ENCODE measurements at regions not wholly inside any gene's neighbourhood (a gene's known extent, or its start where the extent isn't known, plus 50 kb on each side); places are given as distances from the start of the nearest gene placed in this dataset.

DNA sequence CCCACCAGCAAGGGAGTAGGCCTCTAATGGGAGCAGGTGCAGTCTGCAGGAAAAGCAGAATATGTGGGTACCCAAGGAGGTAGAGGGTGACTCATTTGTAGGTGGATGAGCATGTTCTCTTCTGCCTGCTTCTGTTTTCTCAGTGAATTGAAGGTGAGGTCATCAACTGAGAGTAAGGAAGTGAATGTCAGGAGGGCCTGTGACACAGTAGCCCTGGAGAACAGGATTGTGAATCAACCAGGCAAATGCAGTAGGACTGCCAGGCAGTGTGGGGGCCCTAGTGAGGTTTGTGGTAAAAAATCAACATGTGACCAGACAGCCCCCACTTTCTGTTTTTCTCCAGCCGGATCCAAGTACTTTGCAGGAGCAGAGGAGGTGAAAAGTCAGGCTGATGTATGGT lies 150.5 kb upstream of the SOX9 start:
- POLR2A ChIA-PET (ENCODE audit: unreplicated experiment), result no interaction called here
- Histone ChIP-seq H3K36me3 (ENCODE audit: control insufficient read depth, insufficient read depth, low read length) (no peaks in the 10 kb centered on the region), H3K4ac (ENCODE audit: low read depth, low read length) (no peak overlapping the region), H2AK9ac (replicated peaks; ENCODE audit: low read depth, low read length, poor library complexity) (no peak overlapping the region), H3K9me1 (ENCODE audit: insufficient read depth, low read length) (peaks cover 5% of the 10 kb centered on the region), H2AFZ (replicated peaks; ENCODE audit: low read length, poor library complexity) (no peak overlapping the region), H3K4me3 (ENCODE audit: insufficient read depth, low read depth, low read length) (no peak overlapping the region), H3K27me3 (ENCODE audit: control insufficient read depth, insufficient read depth, low read length) (no peaks in the 10 kb centered on the region), H2BK20ac (ENCODE audit: low read depth, low read length) (no peak overlapping the region), H4K5ac (ENCODE audit: low read depth, low read length) (no peak overlapping the region), H2AK5ac (ENCODE audit: low read depth, low read length) (no peak overlapping the region), H3K9ac (ENCODE audit: low read depth, low read length) (no peak overlapping the region), H3K23ac (ENCODE audit: low read depth, low read length) (no peak overlapping the region), H3K14ac (replicated peaks; ENCODE audit: low read depth, low read length) (no peak overlapping the region), H2BK5ac (ENCODE audit: low read depth, low read length, poor library complexity, severe bottlenecking) (no peak overlapping the region), H4K91ac (ENCODE audit: insufficient read depth, low read depth, low read length) (no peak overlapping the region), H4K8ac (ENCODE audit: low read depth in 2 of 2, low read length in 2 of 2) (no peak overlapping the region), H3K56ac (ENCODE audit: extremely low read depth, insufficient read depth, low read length) (no peak overlapping the region), H3K18ac (ENCODE audit: low read depth, low read length) (no peak overlapping the region), H3K9me3 (ENCODE audit: control insufficient read depth, insufficient read depth, low read length) (no peaks in the 10 kb centered on the region), H3K4me2 (ENCODE audit: low read depth, low read length) (no peak overlapping the region), H2BK120ac (ENCODE audit: low read depth, low read length) (no peak overlapping the region), H3K27ac (ENCODE audit: insufficient read depth, low read length) (no peak overlapping the region), H2BK15ac (ENCODE audit: low read depth, low read length) (no peak overlapping the region), H3K4me1 (ENCODE audit: control insufficient read depth, insufficient read depth, low read length) (peaks cover 2% of the 10 kb centered on the region; the same call in 1 of the 2 replicates), H4K20me1 (ENCODE audit: insufficient read depth, low read length) (no peaks in the 10 kb centered on the region), H3K79me1 (ENCODE audit: low read depth in 1 of 2, low read length in 2 of 2) (no peaks in the 10 kb centered on the region)
- intact Hi-C loops (cut with micrococcal nuclease), result loop anchor here (10.0 kb wide), 1 partner anchor 336 kb away; no protein-coding TSS in a partner anchor
- 60% methylated on average over 1 of the region's 1 CpG; no CpG with 5 or more reads in 1 of the 2 experiments for WGBS, 2 experiments (ENCODE audit: extremely low coverage in 2 of 2, insufficient read length in 1 of 2)
- DNase-seq (peak; percentile 64), ATAC-seq (ENCODE audit: low read depth) (no peak)
- CTCF ChIA-PET, result no interaction called here
- dilution Hi-C loops (cut with HindIII; ENCODE audit: low sequenced_read_pairs, unreplicated experiment), result no loop called here
- no TSS peak for BruUV-seq (replicated peaks)
- TF ChIP-seq, protein P1, sequence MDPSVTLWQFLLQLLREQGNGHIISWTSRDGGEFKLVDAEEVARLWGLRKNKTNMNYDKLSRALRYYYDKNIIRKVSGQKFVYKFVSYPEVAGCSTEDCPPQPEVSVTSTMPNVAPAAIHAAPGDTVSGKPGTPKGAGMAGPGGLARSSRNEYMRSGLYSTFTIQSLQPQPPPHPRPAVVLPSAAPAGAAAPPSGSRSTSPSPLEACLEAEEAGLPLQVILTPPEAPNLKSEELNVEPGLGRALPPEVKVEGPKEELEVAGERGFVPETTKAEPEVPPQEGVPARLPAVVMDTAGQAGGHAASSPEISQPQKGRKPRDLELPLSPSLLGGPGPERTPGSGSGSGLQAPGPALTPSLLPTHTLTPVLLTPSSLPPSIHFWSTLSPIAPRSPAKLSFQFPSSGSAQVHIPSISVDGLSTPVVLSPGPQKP (IDR thresholded peaks at IDR 0.05; ENCODE audit: borderline replicate concordance, low read depth, low read length), result no peak
- no peak for TF ChIP-seq RAD21 (IDR thresholded peaks at IDR 0.05; ENCODE audit: low read length)
- in situ Hi-C loops (cut with MboI; ENCODE audit: low sequenced_read_pairs), result loop anchor here (25.0 kb wide), 1 partner anchor 567 kb away; no protein-coding TSS in a partner anchor

All from IMR-90 (cell line).